NT2/D1 (cell line): ENCODE measurements at regions not wholly inside any gene's neighbourhood (a gene's known extent, or its start where the extent isn't known, plus 50 kb on each side); places are given as distances from the start of the nearest gene placed in this dataset.

Experiments
- DNase-seq: peaks from one replicate; pipeline ENCODE4 v3.0.0-alpha.2; 2011; ENCODE audit warnings: low read depth, low spot score
- H3K27me3 ChIP-seq: 2 replicates; pipeline ENCODE4 v1.6.0; 2011; ENCODE audit warnings: mild to moderate bottlenecking; ENCODE audit not compliant: insufficient read length, insufficient read depth
- H3K36me3 ChIP-seq: 2 replicates; pipeline ENCODE4 v1.6.1; 2011; ENCODE audit warnings: mild to moderate bottlenecking, low read length, mixed read lengths; ENCODE audit not compliant: insufficient read depth, insufficient read length
- H3K4me1 ChIP-seq: 2 replicates; pipeline ENCODE4 v1.5.1; 2011; ENCODE audit not compliant: insufficient read depth, insufficient read length
- H3K4me3 ChIP-seq: 2 replicates; pipeline ENCODE4 v1.5.1; 2011; ENCODE audit warnings: low read depth; ENCODE audit not compliant: insufficient read length
- H3K9ac ChIP-seq: 2 replicates; pipeline ENCODE4 v1.6.0; 2011; ENCODE audit warnings: low read depth; ENCODE audit not compliant: insufficient read length
- H3K9me3 ChIP-seq: 2 replicates; pipeline ENCODE4 v1.5.1; 2011; ENCODE audit warnings: mild to moderate bottlenecking, low read length; ENCODE audit not compliant: insufficient read depth
- SUZ12 ChIP-seq: IDR thresholded peaks from 2 replicates; pipeline ENCODE4 v1.6.1; 2011; ENCODE audit not compliant: insufficient read length, insufficient read depth; ENCODE audit errors: extremely low read depth
- YY1 ChIP-seq: IDR thresholded peaks from 2 replicates; pipeline ENCODE4 v1.6.1; 2011; ENCODE audit not compliant: insufficient read length, insufficient read depth
- ZNF274 ChIP-seq: IDR thresholded peaks from 2 replicates; pipeline ENCODE4 v1.6.1; 2011; ENCODE audit warnings: mild to moderate bottlenecking, low read depth, low read length

DNA sequence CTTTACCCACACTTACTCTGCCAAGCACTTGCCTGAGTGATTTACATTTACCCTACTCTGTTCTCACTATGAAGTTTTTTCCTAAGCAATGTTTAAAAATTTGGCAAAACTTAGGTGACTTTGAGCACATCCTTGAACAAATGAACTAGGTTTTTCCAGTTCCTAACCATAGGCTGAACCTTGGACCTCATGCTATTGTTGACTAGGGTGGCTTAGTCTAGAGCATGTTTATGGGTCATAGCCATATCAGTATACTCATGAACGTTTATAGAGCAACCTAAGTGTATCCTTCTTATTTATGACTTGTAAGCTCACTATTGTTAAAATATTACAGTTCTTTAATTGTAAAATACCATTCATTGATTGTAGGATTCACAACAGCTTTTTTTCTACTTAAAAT is 85.0 kb upstream of the KRR1 start:
- no peak overlapping the region for H3K4me3 ChIP-seq
- H3K4me1 ChIP-seq = no peaks in the 10 kb centered on the region
- DNase-seq = no peak
- TF ChIP-seq SUZ12 = no peak
- no peak for TF ChIP-seq ZNF274
- TF ChIP-seq YY1 = no peak
- no peaks in the 10 kb centered on the region for H3K27me3 ChIP-seq
- H3K9me3 ChIP-seq = no peaks in the 10 kb centered on the region
- no peaks in the 10 kb centered on the region for H3K36me3 ChIP-seq
- no peak overlapping the region for H3K9ac ChIP-seq

DNA sequence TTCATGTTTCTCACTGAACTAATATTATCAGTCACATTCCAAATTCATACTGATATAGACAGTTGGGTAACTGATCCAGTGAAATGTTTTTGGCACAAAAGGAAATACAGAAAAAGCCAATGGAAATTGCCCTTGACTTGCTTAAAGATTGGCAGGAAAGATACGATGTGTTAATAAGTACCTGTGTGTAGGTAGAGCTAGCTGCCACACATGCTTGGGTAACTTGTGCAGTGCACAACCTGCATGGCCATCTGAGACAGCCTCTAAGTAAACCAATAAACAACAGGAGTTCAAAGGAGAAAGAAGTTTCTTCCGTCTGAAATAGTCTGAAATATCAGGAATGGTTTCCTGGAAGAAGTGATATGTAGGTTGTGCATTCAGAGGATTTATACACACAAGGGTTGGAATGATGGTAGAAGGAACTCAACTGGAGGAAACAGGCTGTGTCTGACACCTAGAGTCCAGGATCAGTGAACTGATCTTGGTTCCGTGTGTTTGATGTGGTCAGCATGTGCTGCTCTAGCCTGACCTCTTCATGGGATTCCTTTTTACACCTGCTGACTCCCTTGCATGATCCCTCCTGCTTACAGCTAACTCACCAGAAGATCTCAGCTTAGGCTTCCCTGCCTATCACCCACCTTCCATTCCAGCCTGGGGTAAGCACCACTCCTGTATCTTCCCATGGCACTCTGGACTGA is 81.4 kb upstream of the KRR1 start:
- Histone ChIP-seq H3K9me3 (no peaks in the 10 kb centered on the region), H3K36me3 (no peaks in the 10 kb centered on the region), H3K4me1 (no peaks in the 10 kb centered on the region), H3K9ac (no peak overlapping the region), H3K27me3 (no peaks in the 10 kb centered on the region), H3K4me3 (no peak overlapping the region)
- DNase-seq = no peak
- TF ChIP-seq ZNF274 (no peak), YY1 (no peak), SUZ12 (no peak)

DNA sequence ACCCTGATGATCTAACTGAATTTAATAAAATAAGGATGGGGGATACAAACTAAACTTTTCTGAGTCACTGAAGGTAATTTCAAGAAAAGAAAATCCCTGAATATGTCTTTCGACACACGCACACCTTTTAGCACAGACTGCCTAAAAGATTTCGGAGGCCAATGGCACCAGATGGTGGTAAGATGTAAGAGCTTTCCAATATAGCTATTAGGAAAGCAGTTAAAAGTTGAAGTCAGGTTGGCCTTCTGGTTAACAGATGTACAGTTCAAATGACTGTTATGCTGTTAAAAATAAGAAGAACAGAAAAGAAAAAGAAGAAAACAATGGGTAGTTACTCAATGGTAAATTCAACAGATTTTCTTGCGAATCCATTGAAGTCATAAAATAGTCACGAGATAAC is 80.7 kb upstream of the KRR1 start:
- H3K9ac ChIP-seq = no peak overlapping the region
- DNase-seq = no peak
- no peak overlapping the region for H3K4me3 ChIP-seq
- no peak for TF ChIP-seq YY1
- no peak for TF ChIP-seq ZNF274
- no peaks in the 10 kb centered on the region for H3K27me3 ChIP-seq
- no peaks in the 10 kb centered on the region for H3K4me1 ChIP-seq
- H3K9me3 ChIP-seq = no peaks in the 10 kb centered on the region
- H3K36me3 ChIP-seq = no peaks in the 10 kb centered on the region

DNA sequence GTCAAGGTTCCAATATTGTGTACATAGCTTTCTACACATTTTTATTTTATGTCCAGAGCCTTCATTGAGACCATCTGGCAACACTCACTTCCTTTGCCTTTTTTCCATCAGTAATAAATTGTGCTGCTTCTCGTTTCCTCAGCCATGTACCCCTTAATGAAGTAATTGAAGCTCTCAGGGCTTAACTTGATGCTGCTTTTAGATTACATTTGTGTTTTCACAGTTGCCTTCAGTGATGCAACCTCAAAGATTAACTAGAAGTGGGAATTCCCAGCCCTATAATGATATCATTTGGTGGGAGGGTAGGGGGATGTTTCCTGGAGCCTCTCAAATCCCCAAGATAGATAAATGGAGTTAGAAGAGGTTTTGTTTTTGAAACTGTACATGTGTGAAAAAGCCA is 80.2 kb upstream of the KRR1 start:
- DNase-seq = no peak
- TF ChIP-seq YY1 = no peak
- no peak for TF ChIP-seq ZNF274
- no peak for TF ChIP-seq SUZ12
- Histone ChIP-seq H3K9ac (no peak overlapping the region), H3K4me1 (no peaks in the 10 kb centered on the region), H3K9me3 (no peaks in the 10 kb centered on the region), H3K36me3 (no peaks in the 10 kb centered on the region), H3K4me3 (no peak overlapping the region), H3K27me3 (no peaks in the 10 kb centered on the region)

DNA sequence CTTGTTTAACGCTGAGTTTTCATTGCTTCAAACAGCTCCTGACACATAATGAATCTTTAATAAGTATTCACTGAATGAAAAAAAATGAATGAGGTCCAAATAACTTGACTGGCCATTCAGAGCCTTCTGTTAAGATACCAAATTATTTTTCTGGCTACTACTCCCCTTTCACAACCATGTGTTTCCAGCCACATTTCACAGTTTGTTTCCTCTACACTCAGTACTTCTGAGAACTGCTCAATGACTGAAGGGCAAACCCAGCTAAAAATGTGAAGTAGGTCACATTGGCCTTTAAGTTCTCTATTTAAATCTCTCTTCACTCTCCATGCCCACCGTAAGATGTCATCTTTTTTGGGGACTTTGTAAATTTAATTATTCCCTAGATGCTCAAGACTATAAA is 78.4 kb upstream of the KRR1 start:
- H3K9ac ChIP-seq = no peak overlapping the region
- no peaks in the 10 kb centered on the region for H3K36me3 ChIP-seq
- TF ChIP-seq ZNF274 = no peak
- no peak for TF ChIP-seq YY1
- no peak for TF ChIP-seq SUZ12
- DNase-seq = no peak
- no peaks in the 10 kb centered on the region for H3K27me3 ChIP-seq
- no peaks in the 10 kb centered on the region for H3K4me1 ChIP-seq
- no peaks in the 10 kb centered on the region for H3K9me3 ChIP-seq
- H3K4me3 ChIP-seq = no peak overlapping the region

DNA sequence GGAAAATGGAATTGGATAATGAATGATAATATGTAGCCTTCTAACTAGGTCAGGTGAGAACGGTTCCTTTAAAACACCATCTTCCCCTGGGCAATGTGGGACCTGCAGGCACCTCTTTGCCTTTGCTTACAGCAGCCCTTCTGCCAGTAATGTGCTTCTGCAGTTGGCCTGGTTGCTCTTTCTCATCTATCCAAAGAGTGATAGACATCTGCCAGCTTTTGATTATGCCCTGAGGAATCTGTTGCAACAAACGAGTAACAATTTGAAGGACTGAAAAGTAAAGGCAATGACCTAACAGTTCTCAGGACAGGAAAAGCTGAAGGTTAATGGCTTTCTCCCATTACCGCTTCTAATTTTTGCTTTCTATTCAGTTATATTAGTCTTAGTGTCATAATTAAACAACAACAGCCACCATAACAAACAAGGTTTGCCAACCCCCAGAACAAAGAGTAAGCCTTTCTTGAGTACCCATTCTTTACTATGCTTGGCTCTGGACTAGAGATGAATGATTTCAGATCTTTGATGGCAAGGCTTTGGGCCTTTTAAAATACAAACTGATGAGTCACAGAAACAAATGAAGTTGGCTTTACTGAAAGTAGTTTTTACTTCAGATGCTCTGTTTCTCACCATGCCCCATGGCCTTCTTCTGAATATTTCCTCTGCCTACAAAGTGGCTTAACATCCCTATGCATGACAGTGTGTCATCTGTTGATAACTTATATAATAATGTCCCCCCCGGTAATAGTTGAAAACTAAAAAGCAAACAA is 76.1 kb upstream of the KRR1 start:
- H3K4me3 ChIP-seq = no peak overlapping the region
- no peak for DNase-seq
- H3K4me1 ChIP-seq = no peaks in the 10 kb centered on the region
- H3K9ac ChIP-seq = no peak overlapping the region
- H3K36me3 ChIP-seq = no peaks in the 10 kb centered on the region
- H3K9me3 ChIP-seq = no peaks in the 10 kb centered on the region
- H3K27me3 ChIP-seq = no peaks in the 10 kb centered on the region
- TF ChIP-seq ZNF274 = no peak
- TF ChIP-seq YY1 = no peak
- TF ChIP-seq SUZ12 = no peak

DNA sequence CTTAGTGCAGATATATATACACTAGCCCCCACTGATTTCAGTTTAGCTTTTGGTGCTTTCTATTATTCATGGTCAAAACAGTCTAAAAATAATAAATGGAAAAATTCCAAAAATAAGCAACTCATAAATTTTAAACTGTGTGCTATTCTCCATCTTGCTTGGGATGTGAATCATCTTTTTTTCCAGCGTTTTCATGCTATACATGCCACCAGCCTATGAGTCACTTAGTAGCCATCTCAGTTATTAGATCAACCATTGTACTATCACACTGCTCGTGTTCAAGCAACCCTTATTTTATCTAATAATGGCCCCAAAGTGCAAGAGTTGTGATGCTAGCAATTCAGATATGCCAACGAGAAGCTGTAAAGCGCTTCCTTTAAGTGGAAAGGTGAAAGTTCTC is 73.9 kb upstream of the KRR1 start:
- DNase-seq = no peak
- Histone ChIP-seq H3K27me3 (no peaks in the 10 kb centered on the region), H3K9ac (no peak overlapping the region), H3K4me1 (no peaks in the 10 kb centered on the region), H3K9me3 (no peaks in the 10 kb centered on the region), H3K4me3 (no peak overlapping the region), H3K36me3 (no peaks in the 10 kb centered on the region)
- TF ChIP-seq ZNF274 (no peak), YY1 (no peak), SUZ12 (no peak)

DNA sequence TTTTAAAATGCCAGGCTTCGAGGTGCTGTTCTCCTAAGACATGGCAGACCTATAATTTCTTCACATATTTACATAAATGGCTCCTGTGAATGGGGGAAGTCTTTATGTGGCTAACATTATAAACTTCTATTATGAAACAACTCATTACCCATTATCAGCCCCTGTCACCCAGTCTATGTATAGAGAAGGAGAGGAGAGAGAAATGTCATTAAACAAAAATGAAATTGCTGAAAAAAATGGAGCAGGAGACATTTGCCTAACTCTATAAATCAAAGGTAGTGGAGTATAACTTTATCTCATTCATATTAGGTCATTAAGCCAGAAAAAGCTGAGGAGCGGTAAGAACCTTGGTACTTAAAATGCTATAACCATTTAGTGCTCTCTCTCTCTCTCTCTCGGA is 71.9 kb upstream of the KRR1 start:
- TF ChIP-seq SUZ12 = no peak
- TF ChIP-seq YY1 = no peak
- no peak for TF ChIP-seq ZNF274
- Histone ChIP-seq H3K9me3 (no peaks in the 10 kb centered on the region), H3K27me3 (no peaks in the 10 kb centered on the region), H3K4me1 (no peaks in the 10 kb centered on the region), H3K36me3 (no peaks in the 10 kb centered on the region), H3K9ac (no peak overlapping the region), H3K4me3 (no peak overlapping the region)
- DNase-seq = no peak
